ENCODE measurements at regions not wholly inside any gene's neighbourhood (a gene's known extent, or its start where the extent isn't known, plus 50 kb on each side); places are given as distances from the start of the nearest gene placed in this dataset.
"Not testable (repeated sequence)": the region's sequence is repeated elsewhere in the genome, so short reads cannot be mapped to it uniquely, and the experiment has no call there.

DNA sequence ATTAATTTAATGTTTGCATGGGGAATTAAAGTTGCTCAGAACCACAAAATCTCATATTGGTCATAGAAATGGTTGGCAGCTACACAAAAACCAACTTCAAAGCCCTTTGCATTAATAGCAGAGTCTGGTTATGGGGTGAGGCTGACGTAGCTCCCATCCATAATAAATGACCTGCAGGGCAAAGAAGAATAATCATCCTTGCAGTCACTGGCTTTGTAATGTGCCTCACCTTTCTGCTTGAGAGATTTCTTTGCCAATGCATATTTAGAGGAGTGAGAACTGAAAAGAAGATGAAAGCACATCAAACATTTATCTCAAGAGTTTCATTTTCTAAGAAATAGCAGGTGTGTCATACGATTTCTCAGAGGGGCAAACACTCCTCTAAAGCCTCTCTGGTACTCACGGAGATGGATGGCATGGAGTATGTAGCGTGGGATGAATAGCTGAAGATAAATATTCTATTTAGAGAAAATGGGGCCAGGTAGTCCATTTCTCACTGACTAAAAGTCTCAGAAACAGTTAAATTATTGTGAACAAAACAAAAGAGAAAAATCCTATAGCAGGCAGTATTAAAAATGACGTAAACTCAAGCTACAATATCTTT is 1491.9 kb downstream of the FAM181B start:
- FAIRE-seq (no peak), DNase-seq (ENCODE audit: low read depth) (no peak)
- H3K36me3 ChIP-seq (ENCODE audit: control insufficient read depth, insufficient read depth, low read length) = no peaks in the 10 kb centered on the region
- TF ChIP-seq, protein P1, sequence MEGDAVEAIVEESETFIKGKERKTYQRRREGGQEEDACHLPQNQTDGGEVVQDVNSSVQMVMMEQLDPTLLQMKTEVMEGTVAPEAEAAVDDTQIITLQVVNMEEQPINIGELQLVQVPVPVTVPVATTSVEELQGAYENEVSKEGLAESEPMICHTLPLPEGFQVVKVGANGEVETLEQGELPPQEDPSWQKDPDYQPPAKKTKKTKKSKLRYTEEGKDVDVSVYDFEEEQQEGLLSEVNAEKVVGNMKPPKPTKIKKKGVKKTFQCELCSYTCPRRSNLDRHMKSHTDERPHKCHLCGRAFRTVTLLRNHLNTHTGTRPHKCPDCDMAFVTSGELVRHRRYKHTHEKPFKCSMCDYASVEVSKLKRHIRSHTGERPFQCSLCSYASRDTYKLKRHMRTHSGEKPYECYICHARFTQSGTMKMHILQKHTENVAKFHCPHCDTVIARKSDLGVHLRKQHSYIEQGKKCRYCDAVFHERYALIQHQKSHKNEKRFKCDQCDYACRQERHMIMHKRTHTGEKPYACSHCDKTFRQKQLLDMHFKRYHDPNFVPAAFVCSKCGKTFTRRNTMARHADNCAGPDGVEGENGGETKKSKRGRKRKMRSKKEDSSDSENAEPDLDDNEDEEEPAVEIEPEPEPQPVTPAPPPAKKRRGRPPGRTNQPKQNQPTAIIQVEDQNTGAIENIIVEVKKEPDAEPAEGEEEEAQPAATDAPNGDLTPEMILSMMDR (IDR thresholded peaks at IDR 0.05; ENCODE audit: insufficient read depth, low read length, severe bottlenecking) = no peak
- no peak overlapping the region for H3K4me3 ChIP-seq (ENCODE audit: low read depth, low read length)
- no peaks in the 10 kb centered on the region for H3K27me3 ChIP-seq (ENCODE audit: control insufficient read depth, insufficient read depth, low read length)

DNA sequence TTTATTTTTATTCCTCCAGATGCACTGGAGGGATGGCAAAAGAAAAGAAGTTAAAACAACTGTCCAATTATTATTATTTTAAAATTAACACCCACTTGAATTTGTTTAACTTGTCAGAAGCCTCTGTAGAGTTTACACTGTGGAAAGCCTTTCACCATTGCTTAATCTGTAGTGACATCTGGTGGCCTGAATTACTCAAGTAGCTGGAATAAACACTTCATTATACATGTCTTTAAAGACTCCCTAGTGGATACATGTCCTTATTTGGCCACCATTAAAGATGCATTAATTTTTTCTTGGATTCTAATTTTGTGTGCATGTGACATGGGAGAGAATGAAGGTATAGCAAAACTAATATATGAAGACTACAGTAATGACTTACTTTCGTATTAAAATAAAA is 1496.5 kb downstream of the FAM181B start:
- TF ChIP-seq, protein P1 (IDR thresholded peaks at IDR 0.05; ENCODE audit: insufficient read depth, low read length, severe bottlenecking) = peak; percentile 30
- DNase-seq (ENCODE audit: low read depth) (peak; percentile 64), FAIRE-seq (no peak)
- H3K4me3 ChIP-seq (ENCODE audit: low read depth, low read length) = no peak overlapping the region
- H3K36me3 ChIP-seq (ENCODE audit: control insufficient read depth, insufficient read depth, low read length) = no peaks in the 10 kb centered on the region
- no peaks in the 10 kb centered on the region for H3K27me3 ChIP-seq (ENCODE audit: control insufficient read depth, insufficient read depth, low read length)

DNA sequence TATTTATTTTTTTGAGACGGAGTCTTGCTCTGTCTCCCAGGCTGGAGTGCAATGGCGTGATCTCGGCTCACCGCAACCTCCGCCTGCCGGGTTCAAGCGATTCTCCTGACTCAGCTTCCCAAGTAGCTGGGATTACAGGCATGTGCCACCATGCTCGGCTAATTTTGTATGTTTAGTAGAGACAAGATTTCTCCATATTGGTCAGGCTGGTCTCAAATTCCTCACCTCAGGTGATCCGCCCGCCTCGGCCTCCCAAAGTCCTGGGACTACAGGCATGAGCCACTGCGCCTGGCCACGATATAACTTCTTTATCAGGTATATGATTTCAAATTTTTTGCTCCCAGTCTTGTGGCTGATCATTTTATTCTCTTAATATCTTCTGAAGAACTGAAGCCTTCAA is 1506.3 kb downstream of the FAM181B start:
- H3K36me3 ChIP-seq (ENCODE audit: control insufficient read depth, insufficient read depth, low read length); FAIRE-seq; DNase-seq (ENCODE audit: low read depth); H3K4me3 ChIP-seq (ENCODE audit: low read depth, low read length); H3K27me3 ChIP-seq (ENCODE audit: control insufficient read depth, insufficient read depth, low read length): not testable (repeated sequence)

DNA sequence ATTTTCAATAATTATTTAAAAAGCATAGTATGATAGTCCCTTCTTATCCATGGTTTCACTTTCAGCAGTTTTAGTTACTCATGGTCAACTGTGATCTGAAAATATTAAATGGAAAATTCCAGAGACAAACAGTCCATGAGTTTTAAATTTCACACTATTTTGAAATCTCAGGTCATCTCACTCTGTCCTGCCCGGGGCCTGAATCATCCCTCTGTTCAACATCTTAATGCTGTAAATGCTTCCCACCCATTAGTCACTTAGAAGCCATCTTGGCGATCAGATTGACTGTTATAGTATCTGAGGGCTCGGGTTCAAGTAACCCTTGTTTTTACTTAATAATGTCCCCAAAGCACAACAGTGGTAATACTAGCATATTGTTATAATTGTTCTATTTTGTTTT is 1509.3 kb downstream of the FAM181B start:
- FAIRE-seq = no peak
- no peak for DNase-seq (ENCODE audit: low read depth)
- no peaks in the 10 kb centered on the region for H3K36me3 ChIP-seq (ENCODE audit: control insufficient read depth, insufficient read depth, low read length)
- no peak overlapping the region for H3K4me3 ChIP-seq (ENCODE audit: low read depth, low read length)
- H3K27me3 ChIP-seq (ENCODE audit: control insufficient read depth, insufficient read depth, low read length) = no peaks in the 10 kb centered on the region
- TF ChIP-seq, protein P1 (IDR thresholded peaks at IDR 0.05; ENCODE audit: insufficient read depth, low read length, severe bottlenecking) = no peak

DNA sequence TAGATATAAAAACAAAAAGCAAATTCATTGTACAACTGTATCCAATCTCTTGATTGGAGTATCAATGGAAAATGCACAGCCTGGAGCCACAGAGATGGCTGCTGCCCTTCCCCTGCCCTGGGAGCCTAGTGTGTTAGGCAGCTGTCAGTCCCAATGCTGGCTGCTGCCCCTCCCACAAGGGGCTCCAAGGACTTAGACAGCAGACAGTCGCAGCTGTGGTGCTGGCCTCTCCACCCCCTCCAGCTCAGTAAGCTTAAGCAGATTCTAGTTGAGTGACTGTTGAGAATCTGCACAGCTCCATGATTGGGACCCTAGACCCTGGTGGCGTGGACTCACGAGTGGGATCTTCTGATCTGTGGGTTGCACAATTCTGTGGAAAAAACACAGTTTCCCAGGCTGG is 1511.2 kb downstream of the FAM181B start:
- TF ChIP-seq, protein P1 (IDR thresholded peaks at IDR 0.05; ENCODE audit: insufficient read depth, low read length, severe bottlenecking) = no peak
- FAIRE-seq = no peak
- Histone ChIP-seq H3K27me3 (ENCODE audit: control insufficient read depth, insufficient read depth, low read length) (no peaks in the 10 kb centered on the region), H3K4me3 (ENCODE audit: low read depth, low read length) (no peak overlapping the region), H3K36me3 (ENCODE audit: control insufficient read depth, insufficient read depth, low read length) (no peaks in the 10 kb centered on the region)
- DNase-seq (ENCODE audit: low read depth) = no peak

DNA sequence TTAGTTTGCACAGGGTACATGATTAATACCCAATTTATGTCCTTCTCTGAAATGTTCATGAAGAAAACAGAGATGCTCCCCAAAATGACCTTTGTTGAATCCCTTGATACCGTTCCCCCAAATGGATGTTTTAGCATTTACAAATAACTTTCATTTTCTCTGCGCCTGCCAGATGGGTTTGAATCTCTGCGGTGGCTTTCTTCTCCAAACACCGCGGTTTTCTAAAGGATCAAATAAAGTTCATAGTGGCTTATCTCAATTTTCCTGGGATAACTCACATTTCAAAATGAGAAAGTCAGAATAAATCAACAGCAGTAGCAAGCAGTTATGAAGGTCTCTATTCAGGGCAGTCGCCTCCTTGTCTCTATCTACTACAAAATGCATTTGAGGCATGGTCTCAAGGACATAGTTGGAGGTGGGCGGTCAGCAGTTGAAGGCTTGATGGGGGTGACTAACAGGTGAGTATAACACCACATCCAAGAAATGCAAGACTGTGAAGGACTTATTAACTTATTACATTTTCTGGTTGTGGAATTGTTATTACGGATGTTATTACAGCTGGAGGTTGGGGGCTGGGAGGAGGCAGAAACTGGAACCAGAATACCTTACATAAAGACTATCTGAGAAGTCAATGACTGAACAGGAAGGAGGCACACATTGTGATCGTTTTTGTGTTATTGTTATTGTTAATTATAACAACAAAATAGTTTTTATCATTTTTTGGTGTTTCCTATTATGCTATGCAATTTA is 1513.3 kb downstream of the FAM181B start:
- TF ChIP-seq, protein P1 (IDR thresholded peaks at IDR 0.05; ENCODE audit: insufficient read depth, low read length, severe bottlenecking) = no peak
- no peak overlapping the region for H3K4me3 ChIP-seq (ENCODE audit: low read depth, low read length)
- FAIRE-seq = no peak

More for the DNA sequence above, 1513.3 kb downstream of the FAM181B start:
- no peak for DNase-seq (ENCODE audit: low read depth)
- no peaks in the 10 kb centered on the region for H3K36me3 ChIP-seq (ENCODE audit: control insufficient read depth, insufficient read depth, low read length)
- H3K27me3 ChIP-seq (ENCODE audit: control insufficient read depth, insufficient read depth, low read length) = no peaks in the 10 kb centered on the region
